ENCODE measurements at regions not wholly inside any gene's neighbourhood (a gene's known extent, or its start where the extent isn't known, plus 50 kb on each side); places are given as distances from the start of the nearest gene placed in this dataset.

GRCh38 chr1:228939881-228940392, 204.7 kb downstream of the RHOU start:
- TF ChIP-seq CTCF (IDR thresholded peaks at IDR 0.05) (no peak), POLR2A (IDR thresholded peaks at IDR 0.05) (no peak), EP300 (IDR thresholded peaks at IDR 0.05) (no peak)
